Psoas muscle (tissue), 7 donors: ENCODE measurements at regions not wholly inside any gene's neighbourhood (a gene's known extent, or its start where the extent isn't known, plus 50 kb on each side); places are given as distances from the start of the nearest gene placed in this dataset.

Source experiments
- ATAC-seq, 4 donors: fragments of 200-7000 bp; cut with Tn5 transposase; one replicate each; pipeline ENCODE4 v1.9.1; 2020; ENCODE audit warnings: moderate library complexity in 3 of 4, mild to moderate bottlenecking in 2 of 4
- DNase-seq, 2 donors: peaks; one replicate each; pipeline ENCODE4 v3.0.0-alpha.2; 2020
- H3K27ac ChIP-seq: fragments of 200-600 bp; one replicate; pipeline ENCODE4 v1.8.0; 2022
- H3K27me3 ChIP-seq, 3 donors: fragments of 200-600 bp in 1 of 3; one replicate each; pipeline versions ENCODE4 v1.6.1 to v1.8.0; 2013 to 2022; ENCODE audit warnings: low read length in 2 of 3, mild to moderate bottlenecking in 2 of 3, moderate library complexity in 1 of 3; ENCODE audit not compliant: insufficient read depth in 3 of 3
- H3K36me3 ChIP-seq, 2 donors: fragments of 200-600 bp in 1 of 2; one replicate each; pipeline versions ENCODE4 v1.6.1 to v1.8.0; 2013 to 2022; ENCODE audit warnings: low read depth in 1 of 2, mild to moderate bottlenecking in 1 of 2, moderate library complexity in 1 of 2; ENCODE audit not compliant: insufficient read depth in 1 of 2
- H3K4me1 ChIP-seq: fragments of 200-600 bp; one replicate; pipeline ENCODE4 v1.8.0; 2022
- H3K4me3 ChIP-seq: fragments of 200-600 bp; one replicate; pipeline ENCODE4 v1.8.0; 2022; ENCODE audit warnings: mild to moderate bottlenecking
- H3K9me3 ChIP-seq: fragments of 200-600 bp; one replicate; pipeline ENCODE4 v1.8.0; 2022
- WGBS, 3 donors: extraction: QIAGEN DNeasy Blood & Tissue Kit; methylation state at CpG; one replicate each; pipeline versions ENCODE4 v1.1.6 to v1.1.7; 2013; 5-methylcytosine and 5-hydroxymethylcytosine counted together
- intact Hi-C, 2 donors: fragments of 100-400 bp; cut with DNase I; formaldehyde crosslinking; loops; one replicate each; pipeline versions ENCODE4 v1.11.0 to v1.14.2; 2022
- TF ChIP-seq, protein P1 (sequence below): fragments of 200-600 bp; IDR thresholded peaks from one replicate; pipeline ENCODE4 v1.8.0; 2022; ENCODE audit warnings: antibody characterized with exemption
- donor health status: healthy with polysubstance abuse.
- donor health status: DM: no; HTN: no; CAD: no; lungs with moderate emphysema.
- donor health status: Bipolar disorder and iron deficiency.
- donor health status: healthy.
- donor health status: DM: yes; HTN: yes; CAD: no.
- donor health status: DM: no; HTN: no; CAD: no.
- donor health status: DM: yes; HTN: yes; CAD: no.

DNA sequence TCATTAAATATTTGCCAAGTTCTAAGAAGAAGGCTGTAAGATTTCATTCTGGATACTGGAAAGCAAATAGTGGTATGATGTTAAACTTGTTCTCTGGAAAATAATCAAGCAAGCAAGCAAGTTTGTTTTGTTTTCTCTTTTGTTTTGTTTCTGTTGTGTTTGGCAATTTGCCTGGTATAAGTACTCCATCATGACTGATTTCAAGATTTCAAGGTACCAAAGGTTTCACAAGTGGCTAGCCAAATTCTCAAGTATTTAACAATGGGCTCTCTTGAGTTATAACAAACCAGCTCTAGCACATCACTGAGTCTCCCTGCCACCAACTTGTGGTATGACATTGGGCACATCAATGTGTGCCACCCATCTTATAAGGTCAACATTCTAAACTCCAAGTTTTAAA is 151.7 kb upstream of the IGFBP3 start:
- H3K36me3 ChIP-seq, result no peaks in the 10 kb centered on the region
- no peaks in the 10 kb centered on the region for H3K27me3 ChIP-seq
- no peak for DNase-seq
- H3K27ac ChIP-seq, result no peak overlapping the region
- ATAC-seq, result no peak
- TF ChIP-seq, protein P1, sequence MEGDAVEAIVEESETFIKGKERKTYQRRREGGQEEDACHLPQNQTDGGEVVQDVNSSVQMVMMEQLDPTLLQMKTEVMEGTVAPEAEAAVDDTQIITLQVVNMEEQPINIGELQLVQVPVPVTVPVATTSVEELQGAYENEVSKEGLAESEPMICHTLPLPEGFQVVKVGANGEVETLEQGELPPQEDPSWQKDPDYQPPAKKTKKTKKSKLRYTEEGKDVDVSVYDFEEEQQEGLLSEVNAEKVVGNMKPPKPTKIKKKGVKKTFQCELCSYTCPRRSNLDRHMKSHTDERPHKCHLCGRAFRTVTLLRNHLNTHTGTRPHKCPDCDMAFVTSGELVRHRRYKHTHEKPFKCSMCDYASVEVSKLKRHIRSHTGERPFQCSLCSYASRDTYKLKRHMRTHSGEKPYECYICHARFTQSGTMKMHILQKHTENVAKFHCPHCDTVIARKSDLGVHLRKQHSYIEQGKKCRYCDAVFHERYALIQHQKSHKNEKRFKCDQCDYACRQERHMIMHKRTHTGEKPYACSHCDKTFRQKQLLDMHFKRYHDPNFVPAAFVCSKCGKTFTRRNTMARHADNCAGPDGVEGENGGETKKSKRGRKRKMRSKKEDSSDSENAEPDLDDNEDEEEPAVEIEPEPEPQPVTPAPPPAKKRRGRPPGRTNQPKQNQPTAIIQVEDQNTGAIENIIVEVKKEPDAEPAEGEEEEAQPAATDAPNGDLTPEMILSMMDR, result no peak
- H3K4me3 ChIP-seq, result no peak overlapping the region
- no peaks in the 10 kb centered on the region for H3K4me1 ChIP-seq
- intact Hi-C loops, result no loop called here
- H3K9me3 ChIP-seq, result no peaks in the 10 kb centered on the region

- H3K4me1 ChIP-seq, result no peaks in the 10 kb centered on the region
- ATAC-seq, result no peak
- TF ChIP-seq, protein P1, result no peak
- WGBS, 3 donors, result 52 to 90% (median 64%) methylated on average over 1 of the region's 1 CpG
- H3K9me3 ChIP-seq, result no peaks in the 10 kb centered on the region
- H3K27ac ChIP-seq, result no peak overlapping the region
- H3K27me3 ChIP-seq, result no peaks in the 10 kb centered on the region
- DNase-seq, result no peak
- intact Hi-C loops, result no loop called here
- H3K36me3 ChIP-seq, result no peaks in the 10 kb centered on the region
- H3K4me3 ChIP-seq, result no peak overlapping the region
Observed at GRCh38 chr7:46071601-46072000, 150.5 kb upstream of the IGFBP3 start.

- no peak for DNase-seq
- Histone ChIP-seq H3K4me3 (no peak overlapping the region), H3K27me3 (no peaks in the 10 kb centered on the region), H3K4me1 (no peaks in the 10 kb centered on the region), H3K36me3 (no peaks in the 10 kb centered on the region), H3K27ac (no peak overlapping the region), H3K9me3 (no peaks in the 10 kb centered on the region)
- no peak for ATAC-seq
- intact Hi-C loops, result no loop called here
- 65 to 70% (median 69%) methylated on average over 3 of the region's 3 CpGs for WGBS, 3 donors
- TF ChIP-seq, protein P1, result no peak
Observed at GRCh38 chr7:46071076-46071475, 150.0 kb upstream of the IGFBP3 start.

- no peak overlapping the region for H3K4me3 ChIP-seq
- H3K36me3 ChIP-seq, result no peaks in the 10 kb centered on the region
- no peaks in the 10 kb centered on the region for H3K27me3 ChIP-seq
- TF ChIP-seq, protein P1, result no peak
- no peak overlapping the region for H3K27ac ChIP-seq
- ATAC-seq (no peak), DNase-seq (no peak)
- H3K9me3 ChIP-seq, result no peaks in the 10 kb centered on the region
- WGBS, 3 donors, result 44 to 74% (median 68%) methylated on average over 2 of the region's 2 CpGs
- intact Hi-C loops, result no loop called here
- H3K4me1 ChIP-seq, result no peaks in the 10 kb centered on the region
Observed at GRCh38 chr7:46068159-46068558, 147.1 kb upstream of the IGFBP3 start.

DNA sequence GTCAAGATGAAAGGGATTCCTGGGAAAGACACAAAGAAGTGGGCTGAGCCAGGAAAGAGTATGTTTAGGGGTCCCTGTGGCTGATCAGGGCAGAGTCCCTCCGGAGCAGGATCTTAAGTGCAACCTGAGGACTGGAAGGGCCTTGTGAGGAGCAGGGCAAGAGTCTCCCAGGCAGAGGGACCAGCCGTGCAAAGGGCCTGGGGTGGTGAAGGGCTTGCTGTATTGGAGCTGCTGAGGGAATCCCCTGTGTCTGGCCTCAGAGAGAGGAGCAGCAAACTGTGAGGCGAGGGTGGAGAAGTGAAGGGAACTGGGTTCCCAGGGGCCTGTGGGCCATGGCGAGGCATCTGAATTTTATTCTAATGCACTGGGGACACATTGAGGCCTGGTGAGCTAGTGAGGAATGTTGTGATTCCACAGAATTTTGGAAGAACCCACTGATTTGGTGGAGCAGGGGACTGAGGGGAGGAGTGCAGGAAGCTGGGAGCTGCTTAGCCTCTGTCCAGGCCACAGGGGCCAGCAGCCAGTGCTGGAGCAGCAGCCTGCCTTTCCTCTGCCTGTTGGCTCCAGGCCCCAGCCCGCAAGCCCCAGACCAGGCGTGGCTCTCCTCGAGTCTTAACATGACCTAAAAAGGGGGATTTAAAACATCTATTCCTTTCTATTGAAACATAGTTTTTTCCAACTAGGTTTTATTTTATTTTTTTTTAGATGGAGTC is 138.4 kb upstream of the IGFBP3 start:
- TF ChIP-seq, protein P1, result no peak
- H3K4me3 ChIP-seq, result no peak overlapping the region
- DNase-seq (peak; percentile 38 to 47), ATAC-seq (peak in 1 of 4 donors; percentile 21)
- intact Hi-C loops, result no loop called here
- 60 to 75% (median 73%) methylated on average over 7 of the region's 7 CpGs for WGBS, 3 donors
- no peaks in the 10 kb centered on the region for H3K4me1 ChIP-seq
- H3K27ac ChIP-seq, result no peak overlapping the region
- H3K27me3 ChIP-seq, result no peaks in the 10 kb centered on the region
- H3K36me3 ChIP-seq, result no peaks in the 10 kb centered on the region
- H3K9me3 ChIP-seq, result no peaks in the 10 kb centered on the region
